Nephron progenitor cell (in vitro differentiated cells): ENCODE measurements at regions not wholly inside any gene's neighbourhood (a gene's known extent, or its start where the extent isn't known, plus 50 kb on each side); places are given as distances from the start of the nearest gene placed in this dataset.

Experiments
- DNase-seq: peaks from one replicate; pipeline ENCODE4 v3.0.0; 2021
- H3K27ac Mint-ChIP-seq: 2 replicates; pipeline ENCODE4 v1.8.0; 2021; ENCODE audit warnings: mild to moderate bottlenecking, moderate library complexity, mixed read lengths
- H3K27me3 Mint-ChIP-seq: 2 replicates; pipeline ENCODE4 v1.8.0; 2021; ENCODE audit warnings: mild to moderate bottlenecking, low read depth, mixed read lengths; ENCODE audit not compliant: poor library complexity
- H3K36me3 Mint-ChIP-seq: 2 replicates; pipeline ENCODE4 v1.8.0; 2021; ENCODE audit warnings: low read depth, mixed read lengths
- H3K4me1 Mint-ChIP-seq: 2 replicates; pipeline ENCODE4 v1.8.0; 2021; ENCODE audit warnings: mixed read lengths
- H3K4me3 Mint-ChIP-seq: 2 replicates; pipeline ENCODE4 v1.8.0; 2021; ENCODE audit warnings: mild to moderate bottlenecking, moderate library complexity, mixed read lengths
- H3K9me3 Mint-ChIP-seq: 2 replicates; pipeline ENCODE4 v1.8.0; 2021; ENCODE audit warnings: mild to moderate bottlenecking, moderate library complexity, mixed read lengths
- CTCF ChIP-seq: fragments of 200-600 bp; sonication (generic); IDR thresholded peaks from 2 replicates; pipeline ENCODE4 v1.5.0; 2021; ENCODE audit warnings: antibody characterized with exemption

GRCh38 chr10:130729876-130730275 is 581.6 kb downstream of the TCERG1L start:
- no peaks in the 10 kb centered on the region for H3K9me3 Mint-ChIP-seq
- no peak overlapping the region for H3K4me3 Mint-ChIP-seq
- no peak for DNase-seq
- no peak overlapping the region for H3K27ac Mint-ChIP-seq
- no peaks in the 10 kb centered on the region for H3K36me3 Mint-ChIP-seq
- no peaks in the 10 kb centered on the region for H3K4me1 Mint-ChIP-seq
- peaks cover 30% of the 10 kb centered on the region for H3K27me3 Mint-ChIP-seq
- TF ChIP-seq CTCF: no peak

GRCh38 chr10:130737186-130737585 is 574.3 kb downstream of the TCERG1L start:
- H3K9me3 Mint-ChIP-seq: no peaks in the 10 kb centered on the region
- TF ChIP-seq CTCF: no peak
- no peak overlapping the region for H3K27ac Mint-ChIP-seq
- DNase-seq: no peak
- H3K36me3 Mint-ChIP-seq: no peaks in the 10 kb centered on the region
- H3K4me1 Mint-ChIP-seq: no peaks in the 10 kb centered on the region
- peaks cover 28% of the 10 kb centered on the region for H3K27me3 Mint-ChIP-seq
- H3K4me3 Mint-ChIP-seq: no peak overlapping the region

GRCh38 chr10:130737621-130738020 is 573.9 kb downstream of the TCERG1L start:
- peak; percentile 78 for DNase-seq
- Mint-ChIP-seq H3K4me3 (no peak overlapping the region), H3K9me3 (no peaks in the 10 kb centered on the region), H3K27me3 (peaks cover 30% of the 10 kb centered on the region), H3K27ac (no peak overlapping the region), H3K4me1 (no peaks in the 10 kb centered on the region), H3K36me3 (no peaks in the 10 kb centered on the region)
- no peak for TF ChIP-seq CTCF

- no peak for TF ChIP-seq CTCF
- no peaks in the 10 kb centered on the region for H3K9me3 Mint-ChIP-seq
- no peak overlapping the region for H3K27ac Mint-ChIP-seq
Observed at GRCh38 chr10:130739016-130739756, 572.3 kb downstream of the TCERG1L start.

GRCh38 chr10:130739757-130740145 is 571.8 kb downstream of the TCERG1L start:
- Mint-ChIP-seq H3K36me3 (no peaks in the 10 kb centered on the region), H3K4me3 (no peak overlapping the region), H3K27me3 (peaks cover 32% of the 10 kb centered on the region), H3K27ac (no peak overlapping the region), H3K4me1 (peaks cover 8% of the 10 kb centered on the region), H3K9me3 (no peaks in the 10 kb centered on the region)
- DNase-seq: no peak
- TF ChIP-seq CTCF: no peak

More at GRCh38 chr10:130739016-130739756, 572.3 kb downstream of the TCERG1L start:
- no peak overlapping the region for H3K4me3 Mint-ChIP-seq
- H3K4me1 Mint-ChIP-seq: peaks cover 2% of the 10 kb centered on the region
- peaks cover 32% of the 10 kb centered on the region for H3K27me3 Mint-ChIP-seq
- no peak for DNase-seq
- no peaks in the 10 kb centered on the region for H3K36me3 Mint-ChIP-seq

- H3K9me3 Mint-ChIP-seq: no peaks in the 10 kb centered on the region
- no peak for TF ChIP-seq CTCF
- H3K27me3 Mint-ChIP-seq: peaks cover 29% of the 10 kb centered on the region
- no peak overlapping the region for H3K27ac Mint-ChIP-seq
- no peaks in the 10 kb centered on the region for H3K36me3 Mint-ChIP-seq
- no peak for DNase-seq
- no peak overlapping the region for H3K4me3 Mint-ChIP-seq
- H3K4me1 Mint-ChIP-seq: peaks cover 12% of the 10 kb centered on the region
Observed at GRCh38 chr10:130740166-130740565, 571.4 kb downstream of the TCERG1L start.
